ENCODE measurements at regions not wholly inside any gene's neighbourhood (a gene's known extent, or its start where the extent isn't known, plus 50 kb on each side); places are given as distances from the start of the nearest gene placed in this dataset.
"Not testable (repeated sequence)": the region's sequence is repeated elsewhere in the genome, so short reads cannot be mapped to it uniquely, and the experiment has no call there.

- peak; percentile 37 for DNase-seq
- Histone ChIP-seq H3K4me3 (ENCODE audit: insufficient read depth, low read depth, low read length) (no peak overlapping the region), H3K27me3 (ENCODE audit: control insufficient read depth, insufficient read depth, low read length) (no peaks in the 10 kb centered on the region), H3K36me3 (replicated peaks; ENCODE audit: control insufficient read depth, insufficient read depth, low read length) (no peaks in the 10 kb centered on the region)
Measured at GRCh38 chr2:43071599-43072550, 154.5 kb downstream of the ZFP36L2 start.

GRCh38 chr2:43070676-43071502, 155.5 kb downstream of the ZFP36L2 start:
- H3K36me3 ChIP-seq (replicated peaks; ENCODE audit: control insufficient read depth, insufficient read depth, low read length): no peaks in the 10 kb centered on the region
- DNase-seq: peak; percentile 62

GRCh38 chr2:43070030-43070429, 156.4 kb downstream of the ZFP36L2 start:
- no peak overlapping the region for H3K4me3 ChIP-seq (ENCODE audit: insufficient read depth, low read depth, low read length)
- no peaks in the 10 kb centered on the region for H3K36me3 ChIP-seq (replicated peaks; ENCODE audit: control insufficient read depth, insufficient read depth, low read length)
- no peak for DNase-seq
- no peaks in the 10 kb centered on the region for H3K27me3 ChIP-seq (ENCODE audit: control insufficient read depth, insufficient read depth, low read length)

More at GRCh38 chr2:43070676-43071502, 155.5 kb downstream of the ZFP36L2 start:
- no peaks in the 10 kb centered on the region for H3K27me3 ChIP-seq (ENCODE audit: control insufficient read depth, insufficient read depth, low read length)
- no peak overlapping the region for H3K4me3 ChIP-seq (ENCODE audit: insufficient read depth, low read depth, low read length)

DNA sequence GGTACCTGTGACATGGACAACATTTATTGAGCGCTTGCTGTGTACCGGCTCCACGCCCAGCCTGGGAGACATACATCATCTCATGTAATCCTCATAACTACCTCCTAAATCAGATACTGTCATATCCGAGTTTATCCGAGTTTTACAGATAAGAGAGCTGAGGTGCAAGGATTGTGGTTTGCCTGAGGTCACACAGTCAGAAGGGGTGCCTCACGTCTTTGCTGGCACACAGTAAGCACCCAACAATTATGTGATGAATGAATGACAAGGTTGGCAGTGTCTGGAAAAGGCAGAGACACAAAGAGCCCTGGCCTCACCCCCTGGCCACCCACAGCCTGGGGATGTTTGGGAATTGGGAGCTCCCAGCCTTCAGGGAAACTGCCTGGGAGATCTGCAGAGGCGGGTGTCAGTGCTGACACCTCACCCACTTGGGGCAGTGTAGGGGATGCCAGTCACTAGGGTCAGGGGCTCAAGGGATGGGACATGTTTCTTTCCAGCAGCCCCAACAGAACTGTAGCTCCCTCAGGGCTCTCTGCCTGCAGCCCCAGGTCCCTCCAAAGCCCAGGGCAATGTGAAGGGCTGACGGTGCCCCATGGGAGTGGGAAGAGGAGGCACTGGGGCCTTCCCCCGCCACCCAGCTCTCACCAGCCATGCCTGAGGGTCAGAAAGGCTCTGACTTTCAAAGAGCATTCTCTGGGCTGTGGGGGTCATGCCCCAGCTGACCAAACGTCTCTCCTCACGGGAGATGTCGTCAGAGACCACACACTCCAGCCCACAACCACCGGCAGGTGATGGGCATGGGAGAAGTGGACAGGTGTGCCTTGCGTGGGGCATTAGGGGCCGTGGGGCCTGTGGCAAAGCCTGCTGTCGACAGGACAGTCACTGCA, 157.5 kb downstream of the ZFP36L2 start:
- DNase-seq: peak; percentile 51
- H3K36me3 ChIP-seq (replicated peaks; ENCODE audit: control insufficient read depth, insufficient read depth, low read length): no peaks in the 10 kb centered on the region
- H3K4me3 ChIP-seq (ENCODE audit: insufficient read depth, low read depth, low read length): no peak overlapping the region
- H3K27me3 ChIP-seq (ENCODE audit: control insufficient read depth, insufficient read depth, low read length): no peaks in the 10 kb centered on the region

DNA sequence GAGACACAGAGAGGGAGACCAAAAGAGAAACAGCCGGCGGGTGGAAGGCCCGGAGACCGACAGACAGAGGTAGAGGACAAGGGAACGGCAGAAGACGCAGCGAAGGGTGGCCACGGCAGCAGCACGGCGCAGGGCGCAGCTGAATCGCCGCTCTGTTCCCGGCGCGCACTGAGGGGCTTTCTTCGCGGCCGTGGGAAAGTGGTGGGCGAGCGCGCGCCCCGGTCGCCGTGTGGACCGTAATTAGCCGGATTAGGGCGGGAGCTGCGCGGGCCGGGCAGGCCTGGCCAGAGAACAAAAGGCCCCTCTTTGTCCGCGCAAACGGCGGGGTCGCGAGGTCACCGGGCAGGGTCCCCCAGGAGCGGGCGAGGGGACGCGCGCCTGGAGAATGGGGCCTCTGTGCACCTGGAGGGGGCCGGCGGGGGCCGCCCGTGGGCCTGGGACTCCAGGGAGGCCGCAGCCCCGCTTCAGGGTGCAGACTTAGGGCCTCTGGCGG, 158.3 kb downstream of the ZFP36L2 start:
- Histone ChIP-seq H3K27me3 (ENCODE audit: control insufficient read depth, insufficient read depth, low read length) (no peaks in the 10 kb centered on the region), H3K4me3 (ENCODE audit: insufficient read depth, low read depth, low read length) (no peak overlapping the region), H3K36me3 (replicated peaks; ENCODE audit: control insufficient read depth, insufficient read depth, low read length) (no peaks in the 10 kb centered on the region)
- peak; percentile 71 for DNase-seq

GRCh38 chr2:43067254-43068040, 159.0 kb downstream of the ZFP36L2 start:
- no peak overlapping the region for H3K4me3 ChIP-seq (ENCODE audit: insufficient read depth, low read depth, low read length)
- DNase-seq: peak; percentile 67

DNA sequence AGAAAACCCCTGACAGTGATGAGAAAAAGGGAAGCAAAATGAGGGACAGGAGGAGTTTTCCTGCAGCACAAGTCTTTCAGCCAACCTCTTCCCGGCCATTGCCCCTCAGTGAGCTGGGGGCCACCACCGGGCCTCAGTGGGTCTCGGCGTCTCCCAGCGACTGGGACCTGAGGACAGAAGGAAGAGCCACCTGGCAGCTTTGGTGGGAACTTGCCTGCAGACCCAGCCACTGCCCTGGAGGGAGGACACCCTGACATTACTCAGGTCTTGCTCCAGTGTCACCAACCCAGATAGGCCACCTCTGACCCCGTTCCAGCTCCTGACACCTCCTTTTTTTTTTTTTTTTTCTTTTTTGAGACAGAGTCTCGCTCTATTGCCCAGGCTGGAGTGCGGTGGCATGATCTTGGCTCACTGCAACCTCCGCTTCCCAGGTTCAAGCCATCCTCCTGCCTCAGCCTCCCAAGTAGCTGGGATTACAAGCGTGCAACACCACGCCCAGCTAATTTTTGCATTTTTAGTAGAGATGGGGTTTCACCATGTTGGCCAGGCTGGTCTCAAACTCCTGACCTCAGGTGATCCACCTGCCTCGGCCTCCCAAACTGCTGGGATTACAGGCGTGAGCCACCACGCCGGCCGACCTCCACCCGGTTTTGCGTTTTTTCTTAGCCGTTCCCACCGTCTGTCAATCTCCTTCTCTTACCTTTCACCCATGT, 159.7 kb downstream of the ZFP36L2 start:
- H3K27me3 ChIP-seq (ENCODE audit: control insufficient read depth, insufficient read depth, low read length); DNase-seq; H3K4me3 ChIP-seq (ENCODE audit: insufficient read depth, low read depth, low read length); H3K36me3 ChIP-seq (replicated peaks; ENCODE audit: control insufficient read depth, insufficient read depth, low read length): not testable (repeated sequence)

More at GRCh38 chr2:43067254-43068040, 159.0 kb downstream of the ZFP36L2 start:
- Histone ChIP-seq H3K36me3 (replicated peaks; ENCODE audit: control insufficient read depth, insufficient read depth, low read length) (no peaks in the 10 kb centered on the region), H3K27me3 (ENCODE audit: control insufficient read depth, insufficient read depth, low read length) (no peaks in the 10 kb centered on the region)

- Histone ChIP-seq H3K4me3 (ENCODE audit: insufficient read depth, low read depth, low read length) (no peak overlapping the region), H3K27me3 (ENCODE audit: control insufficient read depth, insufficient read depth, low read length) (no peaks in the 10 kb centered on the region), H3K36me3 (replicated peaks; ENCODE audit: control insufficient read depth, insufficient read depth, low read length) (no peaks in the 10 kb centered on the region)
- no peak for DNase-seq
Measured at GRCh38 chr2:43065871-43066270, 160.5 kb downstream of the ZFP36L2 start.

- Histone ChIP-seq H3K36me3 (replicated peaks; ENCODE audit: control insufficient read depth, insufficient read depth, low read length) (no peaks in the 10 kb centered on the region), H3K4me3 (ENCODE audit: insufficient read depth, low read depth, low read length) (no peak overlapping the region), H3K27me3 (ENCODE audit: control insufficient read depth, insufficient read depth, low read length) (no peaks in the 10 kb centered on the region)
- no peak for DNase-seq
Measured at GRCh38 chr2:43065036-43065435, 161.4 kb downstream of the ZFP36L2 start.

DNA sequence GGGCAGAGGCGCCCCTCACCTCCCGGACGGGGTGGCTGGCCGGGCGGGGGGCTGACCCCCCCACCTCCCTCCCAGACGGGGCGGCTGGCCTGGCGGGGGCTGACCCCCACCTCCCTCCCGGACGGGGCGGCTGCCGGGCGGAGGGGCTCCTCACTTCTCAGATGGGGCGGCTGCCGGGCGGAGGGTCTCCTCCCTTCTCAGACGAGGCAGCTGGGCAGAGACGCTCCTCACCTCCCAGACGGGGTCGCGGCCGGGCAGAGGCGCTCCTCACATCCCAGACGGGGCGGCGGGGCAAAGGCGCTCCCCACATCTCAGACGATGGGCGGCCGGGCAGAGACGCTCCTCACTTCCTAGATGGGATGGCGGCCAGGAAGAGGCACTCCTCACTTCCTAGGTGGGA, 163.3 kb downstream of the ZFP36L2 start:
- not testable (repeated sequence) for DNase-seq; H3K27me3 ChIP-seq (ENCODE audit: control insufficient read depth, insufficient read depth, low read length); H3K36me3 ChIP-seq (replicated peaks; ENCODE audit: control insufficient read depth, insufficient read depth, low read length); H3K4me3 ChIP-seq (ENCODE audit: insufficient read depth, low read depth, low read length)

GRCh38 chr2:43062058-43062457, 164.3 kb downstream of the ZFP36L2 start:
- Histone ChIP-seq H3K27me3 (ENCODE audit: control insufficient read depth, insufficient read depth, low read length) (no peaks in the 10 kb centered on the region), H3K36me3 (replicated peaks; ENCODE audit: control insufficient read depth, insufficient read depth, low read length) (no peaks in the 10 kb centered on the region), H3K4me3 (ENCODE audit: insufficient read depth, low read depth, low read length) (no peak overlapping the region)
- no peak for DNase-seq

DNA sequence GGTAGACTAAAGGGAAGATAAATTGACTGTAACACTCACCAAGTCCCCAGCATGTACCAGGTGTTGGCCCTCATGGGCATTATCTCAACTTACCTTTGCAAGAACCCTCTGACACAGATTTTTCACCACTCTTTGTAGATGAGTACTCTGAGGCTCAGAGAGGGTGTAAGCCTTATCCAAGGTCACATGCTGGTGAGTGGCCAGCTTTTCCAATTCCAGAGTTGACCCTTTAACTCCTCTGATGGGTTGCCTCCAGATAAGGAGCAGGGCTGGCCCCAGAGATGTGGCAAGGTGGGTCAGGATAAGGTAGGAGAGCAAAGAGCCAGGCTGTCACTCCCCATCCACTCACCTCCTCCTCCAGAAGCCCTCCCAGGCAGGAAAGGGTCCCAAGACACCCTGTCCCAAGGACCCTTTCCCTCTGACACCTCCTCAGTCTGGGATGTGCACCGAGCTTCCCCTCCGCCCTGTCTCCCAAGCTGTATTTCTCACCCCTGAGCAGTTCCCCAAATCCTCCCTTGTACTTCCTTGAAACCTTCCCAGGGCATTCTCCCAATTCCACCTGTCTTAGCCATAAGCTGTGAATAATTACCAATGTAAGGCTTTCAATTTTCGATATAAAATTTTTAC, 165.9 kb downstream of the ZFP36L2 start:
- DNase-seq: no peak
- H3K4me3 ChIP-seq (ENCODE audit: insufficient read depth, low read depth, low read length): no peak overlapping the region
- H3K36me3 ChIP-seq (replicated peaks; ENCODE audit: control insufficient read depth, insufficient read depth, low read length): no peaks in the 10 kb centered on the region

More for the DNA sequence above, 165.9 kb downstream of the ZFP36L2 start:
- no peaks in the 10 kb centered on the region for H3K27me3 ChIP-seq (ENCODE audit: control insufficient read depth, insufficient read depth, low read length)
